Neuron (in vitro differentiated cells): ENCODE measurements at regions not wholly inside any gene's neighbourhood (a gene's known extent, or its start where the extent isn't known, plus 50 kb on each side); places are given as distances from the start of the nearest gene placed in this dataset.
"Not testable (repeated sequence)": the region's sequence is repeated elsewhere in the genome, so short reads cannot be mapped to it uniquely, and the experiment has no call there.

Experiments used
- H2AFZ ChIP-seq: one replicate; pipeline ENCODE4 v1.6.1; 2013; ENCODE audit warnings: low read depth, mild to moderate bottlenecking, inconsistent platforms, low read length, moderate library complexity
- H3K27me3 ChIP-seq: one replicate; pipeline ENCODE4 v1.6.1; 2013; ENCODE audit warnings: low read length; ENCODE audit not compliant: insufficient read depth
- H3K36me3 ChIP-seq: one replicate; pipeline ENCODE4 v1.6.1; 2013; ENCODE audit warnings: low read length; ENCODE audit not compliant: insufficient read depth
- H3K4me1 ChIP-seq: one replicate; pipeline ENCODE4 v1.6.1; 2013; ENCODE audit warnings: low read length; ENCODE audit not compliant: insufficient read depth
- H3K4me3 ChIP-seq: 2 replicates; pipeline ENCODE4 v1.5.1; 2013; ENCODE audit warnings: mild to moderate bottlenecking, low read length, moderate library complexity
- H3K9me3 ChIP-seq: one replicate; pipeline ENCODE4 v1.6.1; 2013; ENCODE audit warnings: low read length

DNA sequence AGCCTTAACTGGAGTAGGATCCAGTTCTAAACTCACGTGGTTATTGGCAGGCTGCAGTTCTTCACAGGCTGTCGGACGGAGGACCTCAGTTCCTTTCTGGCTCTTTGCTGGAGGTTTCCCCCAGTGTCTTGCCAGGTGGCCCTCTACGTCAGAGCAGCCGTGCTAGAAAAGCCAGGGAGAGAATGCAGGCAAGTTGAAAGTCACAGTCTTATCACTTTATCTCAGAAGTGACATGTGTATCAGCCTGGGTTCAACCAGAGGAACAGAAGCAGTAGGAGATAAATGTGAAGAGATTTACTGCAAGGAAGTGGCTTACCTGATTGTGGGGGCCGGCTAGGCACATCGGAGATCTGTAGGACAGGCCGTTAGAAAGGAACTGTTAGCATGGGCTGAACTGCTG is 125.3 kb upstream of the BNIP2 start:
- H2AFZ ChIP-seq: no peak overlapping the region
- H3K27me3 ChIP-seq: peaks cover 13% of the 10 kb centered on the region
- peaks cover 5% of the 10 kb centered on the region for H3K4me1 ChIP-seq
- H3K4me3 ChIP-seq: no peak overlapping the region
- H3K9me3 ChIP-seq: no peaks in the 10 kb centered on the region
- no peaks in the 10 kb centered on the region for H3K36me3 ChIP-seq

- Histone ChIP-seq H3K27me3 (peaks cover 13% of the 10 kb centered on the region), H3K9me3 (no peaks in the 10 kb centered on the region), H2AFZ (no peak overlapping the region), H3K4me3 (no peak overlapping the region), H3K4me1 (peaks cover 5% of the 10 kb centered on the region), H3K36me3 (no peaks in the 10 kb centered on the region)
Measured at GRCh38 chr15:59812889-59813288, 123.8 kb upstream of the BNIP2 start.

- Histone ChIP-seq H3K27me3 (peaks cover 10% of the 10 kb centered on the region), H2AFZ (no peak overlapping the region), H3K36me3 (no peaks in the 10 kb centered on the region), H3K4me3 (no peak overlapping the region), H3K4me1 (peaks cover 5% of the 10 kb centered on the region), H3K9me3 (no peaks in the 10 kb centered on the region)
Measured at GRCh38 chr15:59812250-59812870, 123.2 kb upstream of the BNIP2 start.

- peak overlapping the region; percentile 62 for H2AFZ ChIP-seq
- not testable (repeated sequence) for H3K9me3 ChIP-seq, H3K27me3 ChIP-seq, H3K4me1 ChIP-seq, H3K36me3 ChIP-seq
- peak overlapping the region; percentile 24 for H3K4me3 ChIP-seq
Measured at GRCh38 chr15:59803293-59803966, 114.3 kb upstream of the BNIP2 start.

DNA sequence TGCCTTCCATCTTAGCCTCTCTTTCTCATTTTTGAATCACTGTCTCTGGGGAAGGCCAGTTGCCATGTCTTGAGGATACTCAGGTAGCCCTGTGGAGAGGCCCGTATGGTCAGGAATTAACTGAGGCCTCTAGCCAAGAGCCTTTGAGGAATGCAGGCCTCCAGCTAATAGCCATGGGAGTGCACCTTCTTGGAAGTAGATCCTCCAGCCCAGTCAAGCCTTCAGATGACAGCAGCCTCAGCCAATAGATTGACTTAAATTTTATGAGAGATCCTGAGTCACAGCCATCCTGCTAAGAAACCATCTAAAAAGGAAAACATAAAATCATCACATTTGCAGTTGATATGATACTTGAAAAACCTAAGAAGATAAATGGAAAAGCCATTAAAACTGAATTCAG is 112.5 kb upstream of the BNIP2 start:
- Histone ChIP-seq H3K27me3 (peaks cover 4% of the 10 kb centered on the region), H3K4me1 (no peaks in the 10 kb centered on the region), H3K36me3 (no peaks in the 10 kb centered on the region), H2AFZ (no peak overlapping the region), H3K4me3 (no peak overlapping the region), H3K9me3 (no peaks in the 10 kb centered on the region)

- Histone ChIP-seq H3K36me3 (no peaks in the 10 kb centered on the region), H3K4me1 (peaks cover 3% of the 10 kb centered on the region), H2AFZ (no peak overlapping the region), H3K27me3 (peaks cover 4% of the 10 kb centered on the region), H3K4me3 (no peak overlapping the region), H3K9me3 (no peaks in the 10 kb centered on the region)
Measured at GRCh38 chr15:59798605-59798917, 109.4 kb upstream of the BNIP2 start.

DNA sequence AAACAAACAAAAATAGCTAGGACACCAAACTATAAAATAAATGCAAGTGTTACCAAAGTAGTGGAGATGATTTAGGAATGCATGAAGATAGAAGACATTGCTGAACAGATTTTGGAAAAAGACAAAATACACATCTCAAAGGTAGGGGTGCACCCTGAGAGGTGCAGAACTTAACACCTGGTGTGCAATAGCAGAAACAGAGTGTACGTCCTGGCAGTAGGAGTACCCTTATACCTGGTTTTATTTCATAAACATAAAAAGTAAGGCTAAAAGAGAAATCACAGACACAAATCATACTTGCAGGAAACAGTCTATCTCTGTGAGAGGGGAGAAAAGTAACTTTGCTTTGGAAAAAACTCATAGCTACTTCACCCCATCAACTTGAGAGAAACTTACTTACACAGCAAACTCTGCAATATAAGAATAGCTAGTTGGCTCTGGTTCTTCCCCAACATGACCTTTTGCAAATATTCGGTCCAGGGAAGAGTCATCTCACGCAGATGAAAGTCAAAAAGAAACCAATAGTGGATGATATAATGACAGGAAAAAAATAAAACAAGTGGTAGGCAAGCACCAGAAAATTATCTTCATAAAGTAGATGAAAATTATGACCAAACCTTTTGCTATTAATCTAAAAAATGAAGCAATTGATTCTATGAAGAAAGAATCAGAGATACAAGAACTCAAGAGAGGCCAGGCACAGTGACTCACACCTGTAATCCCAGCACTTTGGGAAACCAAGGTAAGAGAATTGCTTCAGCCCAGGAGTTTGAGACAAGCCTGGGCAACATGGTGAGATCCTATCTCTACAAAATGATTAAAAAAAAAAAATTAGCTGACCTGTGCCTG is 108.9 kb upstream of the BNIP2 start:
- H3K36me3 ChIP-seq: no peaks in the 10 kb centered on the region
- no peak overlapping the region for H3K4me3 ChIP-seq
- H3K9me3 ChIP-seq: no peaks in the 10 kb centered on the region
- H3K27me3 ChIP-seq: peaks cover 4% of the 10 kb centered on the region
- H2AFZ ChIP-seq: no peak overlapping the region
- peaks cover 3% of the 10 kb centered on the region for H3K4me1 ChIP-seq

DNA sequence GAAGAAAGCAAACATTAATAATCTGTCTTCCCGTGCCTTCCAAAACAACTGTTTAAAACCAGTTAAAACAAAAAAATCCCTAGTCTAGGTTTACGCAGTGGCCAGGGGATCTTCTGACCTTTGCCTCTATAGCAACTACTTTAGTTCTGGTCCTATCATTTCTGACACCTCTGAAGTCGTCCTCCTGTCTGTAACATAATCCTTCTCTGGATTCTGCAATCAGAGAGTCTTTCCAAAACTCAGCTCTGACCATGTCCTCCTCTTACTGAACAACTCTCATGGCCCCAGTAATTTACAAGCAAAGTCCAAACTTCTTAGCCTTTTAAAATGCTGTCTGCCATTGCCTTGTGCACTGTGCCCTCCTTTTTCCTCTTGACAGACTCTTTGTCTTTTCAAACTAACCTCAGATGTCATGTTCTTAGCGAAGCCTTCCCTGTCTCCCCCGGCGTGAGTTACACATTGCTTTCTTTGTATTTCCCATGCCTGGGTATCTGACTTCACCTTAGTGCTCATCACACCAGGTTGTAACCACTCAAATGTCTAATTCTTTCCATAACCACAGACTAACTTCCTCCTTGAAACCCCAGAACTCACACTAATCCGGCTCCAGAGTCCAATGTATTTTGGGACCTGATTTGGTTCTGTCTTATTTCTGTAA is 105.2 kb upstream of the BNIP2 start:
- no peak overlapping the region for H2AFZ ChIP-seq
- no peak overlapping the region for H3K4me3 ChIP-seq
- H3K27me3 ChIP-seq: peaks cover 4% of the 10 kb centered on the region
- peaks cover 3% of the 10 kb centered on the region for H3K4me1 ChIP-seq
- no peaks in the 10 kb centered on the region for H3K36me3 ChIP-seq
- no peaks in the 10 kb centered on the region for H3K9me3 ChIP-seq

DNA sequence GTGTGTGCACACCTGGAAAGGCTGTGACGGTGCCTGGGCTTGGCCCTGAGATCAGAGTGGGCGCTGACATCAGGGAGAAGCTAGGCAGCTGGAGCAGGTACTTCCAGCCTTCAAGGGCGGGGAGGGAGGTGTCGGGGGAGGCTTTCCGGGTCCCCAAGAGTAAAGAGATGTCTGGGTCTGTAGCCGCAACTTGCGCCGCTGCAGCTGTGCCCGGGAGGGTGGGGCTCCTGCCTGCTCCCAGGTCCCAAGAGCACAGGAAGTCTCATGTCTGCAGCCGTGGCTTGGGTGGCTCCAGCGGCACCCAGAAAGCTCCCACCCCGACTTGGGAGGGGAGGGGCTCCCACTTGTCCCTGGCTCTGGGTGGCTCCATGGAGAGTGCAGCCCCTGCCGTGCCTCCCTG is 103.2 kb upstream of the BNIP2 start:
- Histone ChIP-seq H3K27me3 (no peaks in the 10 kb centered on the region), H3K9me3 (no peaks in the 10 kb centered on the region), H2AFZ (no peak overlapping the region), H3K4me1 (peaks cover 3% of the 10 kb centered on the region), H3K36me3 (no peaks in the 10 kb centered on the region), H3K4me3 (no peak overlapping the region)

DNA sequence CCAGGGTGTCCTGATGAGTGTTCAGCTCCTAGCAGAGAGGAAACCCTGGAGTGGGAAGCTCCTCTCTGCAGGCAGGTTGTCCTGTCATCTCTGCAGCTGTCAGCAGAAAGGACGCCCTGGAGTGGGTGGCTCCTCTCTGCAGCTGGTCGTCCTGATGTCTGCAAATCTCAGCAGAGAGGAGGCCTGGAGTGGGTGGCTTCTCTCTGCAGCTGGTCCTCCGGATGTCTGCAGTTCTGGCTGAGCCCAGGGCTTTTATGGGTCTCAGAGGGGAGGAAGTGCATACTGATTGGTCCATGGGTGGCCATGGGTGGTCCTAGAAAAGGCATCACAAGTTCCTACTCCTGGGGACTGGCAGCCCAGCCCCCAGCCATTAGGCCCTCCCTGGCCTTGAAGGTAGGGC is 102.6 kb upstream of the BNIP2 start:
- Histone ChIP-seq H3K27me3 (no peaks in the 10 kb centered on the region), H3K9me3 (no peaks in the 10 kb centered on the region), H3K4me3 (no peak overlapping the region), H3K36me3 (no peaks in the 10 kb centered on the region), H2AFZ (no peak overlapping the region), H3K4me1 (peaks cover 3% of the 10 kb centered on the region)

DNA sequence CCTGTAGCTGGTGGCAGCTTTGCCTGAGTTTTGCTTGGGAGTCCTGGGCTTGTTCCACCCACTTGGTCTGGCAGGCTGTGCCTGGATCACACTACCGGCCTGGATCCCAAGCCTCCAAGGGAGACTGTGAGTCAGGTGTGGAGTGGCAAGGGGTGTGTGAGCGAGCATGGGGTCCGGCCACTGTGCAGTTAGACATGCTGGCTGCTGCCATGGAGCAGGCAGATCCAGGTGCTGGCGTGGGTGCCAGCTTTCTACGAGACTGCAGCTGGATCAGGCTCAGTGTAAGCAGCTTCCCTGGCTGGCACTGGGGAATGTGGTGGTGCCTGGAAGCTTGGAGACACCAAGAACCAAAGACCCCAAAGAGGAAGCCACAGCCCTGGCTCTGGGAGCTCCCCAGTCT is 102.0 kb upstream of the BNIP2 start:
- H3K4me3 ChIP-seq: no peak overlapping the region
- H3K27me3 ChIP-seq: no peaks in the 10 kb centered on the region
- H3K36me3 ChIP-seq: no peaks in the 10 kb centered on the region
- H2AFZ ChIP-seq: no peak overlapping the region
- H3K4me1 ChIP-seq: peaks cover 3% of the 10 kb centered on the region
- H3K9me3 ChIP-seq: no peaks in the 10 kb centered on the region

DNA sequence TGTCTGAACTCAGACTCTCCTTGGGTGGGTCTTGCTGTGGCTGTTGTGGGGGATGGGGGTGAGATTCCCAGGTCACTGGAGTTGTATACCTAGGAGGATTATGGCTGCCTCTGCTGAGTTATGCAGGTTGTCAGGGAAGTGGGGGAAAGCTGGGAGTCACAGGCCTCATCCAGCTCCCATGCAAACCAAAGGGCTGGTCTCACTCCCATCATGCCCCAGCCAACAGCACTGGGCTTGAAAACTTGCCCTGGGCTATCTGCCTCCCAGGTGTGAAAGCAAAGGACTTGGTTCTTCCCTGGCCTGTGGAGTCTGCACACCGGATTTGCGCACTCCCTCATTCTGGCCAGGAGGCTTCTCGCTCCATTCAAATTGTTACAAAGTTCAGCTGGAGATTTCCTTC is 97.3 kb upstream of the BNIP2 start:
- H3K27me3 ChIP-seq, H2AFZ ChIP-seq, H3K4me1 ChIP-seq, H3K4me3 ChIP-seq, H3K36me3 ChIP-seq, H3K9me3 ChIP-seq: not testable (repeated sequence)

GRCh38 chr15:59785981-59786380 is 96.9 kb upstream of the BNIP2 start:
- not testable (repeated sequence) for H3K9me3 ChIP-seq, H3K27me3 ChIP-seq, H3K36me3 ChIP-seq, H2AFZ ChIP-seq, H3K4me3 ChIP-seq, H3K4me1 ChIP-seq
